Uterus (tissue), 2 donors: ENCODE measurements at regions not wholly inside any gene's neighbourhood (a gene's known extent, or its start where the extent isn't known, plus 50 kb on each side); places are given as distances from the start of the nearest gene placed in this dataset.

Source experiments
- POLR2A ChIP-seq, 2 donors: fragments of 450-650 bp; IDR thresholded peaks; one replicate each; pipeline ENCODE4 v1.6.1; 2016; ENCODE audit warnings: antibody characterized with exemption in 2 of 2, mild to moderate bottlenecking in 1 of 2, moderate library complexity in 1 of 2
- TF ChIP-seq, protein P1 (sequence below), 4 experiments: fragments of 200-600 bp in 2 of 4; fragments of 450-650 bp in 2 of 4; sonication (generic) in 2 of 4; IDR thresholded peaks; one replicate each; pipeline ENCODE4 v1.5.1; 2016 to 2019; ENCODE audit warnings: antibody characterized with exemption in 4 of 4, mild to moderate bottlenecking in 2 of 4, moderate library complexity in 1 of 4

DNA sequence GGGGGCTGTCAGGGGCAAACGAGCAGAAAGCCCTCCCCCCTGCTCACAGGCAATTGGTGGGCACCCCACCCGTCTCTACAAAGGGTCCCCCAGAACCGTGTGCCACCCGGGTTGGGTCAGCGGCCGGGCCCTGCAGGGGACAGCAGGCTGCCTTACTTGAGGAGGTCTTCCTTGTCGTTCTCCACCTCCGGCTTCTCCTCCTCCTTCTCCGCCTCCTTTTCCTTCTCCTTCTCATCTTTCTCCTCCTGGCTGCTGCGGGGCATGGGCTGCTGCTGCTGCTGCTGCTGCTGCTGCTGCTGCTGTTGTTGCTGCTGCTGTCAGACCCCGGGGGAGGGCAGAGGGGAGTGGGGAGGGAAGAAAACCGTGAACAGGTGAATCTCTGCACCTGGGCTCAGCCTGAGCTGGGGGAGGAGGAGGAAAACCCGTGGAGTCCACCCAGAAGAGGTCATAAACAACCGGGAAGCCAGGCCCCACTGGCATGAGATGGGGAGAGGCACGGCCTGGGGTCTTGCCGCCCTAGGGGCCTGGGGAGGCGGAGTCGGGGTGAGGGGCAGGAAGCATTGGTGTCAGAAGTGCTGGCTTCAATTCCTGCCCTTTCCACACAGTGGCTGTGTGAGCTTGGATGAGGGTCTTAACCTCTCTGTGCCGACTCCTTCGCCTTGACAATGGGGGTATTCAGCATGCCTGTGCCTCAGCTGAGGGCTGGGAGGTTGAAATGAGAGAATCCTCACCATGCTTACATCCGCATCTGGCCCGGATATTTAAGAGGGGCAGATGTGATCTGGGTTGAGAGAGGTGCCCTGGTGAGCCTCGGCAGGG, 107.6 kb downstream of the RFLNA start:
- TF ChIP-seq POLR2A (IDR thresholded peaks at IDR 0.05) = no peak
- TF ChIP-seq, protein P1, sequence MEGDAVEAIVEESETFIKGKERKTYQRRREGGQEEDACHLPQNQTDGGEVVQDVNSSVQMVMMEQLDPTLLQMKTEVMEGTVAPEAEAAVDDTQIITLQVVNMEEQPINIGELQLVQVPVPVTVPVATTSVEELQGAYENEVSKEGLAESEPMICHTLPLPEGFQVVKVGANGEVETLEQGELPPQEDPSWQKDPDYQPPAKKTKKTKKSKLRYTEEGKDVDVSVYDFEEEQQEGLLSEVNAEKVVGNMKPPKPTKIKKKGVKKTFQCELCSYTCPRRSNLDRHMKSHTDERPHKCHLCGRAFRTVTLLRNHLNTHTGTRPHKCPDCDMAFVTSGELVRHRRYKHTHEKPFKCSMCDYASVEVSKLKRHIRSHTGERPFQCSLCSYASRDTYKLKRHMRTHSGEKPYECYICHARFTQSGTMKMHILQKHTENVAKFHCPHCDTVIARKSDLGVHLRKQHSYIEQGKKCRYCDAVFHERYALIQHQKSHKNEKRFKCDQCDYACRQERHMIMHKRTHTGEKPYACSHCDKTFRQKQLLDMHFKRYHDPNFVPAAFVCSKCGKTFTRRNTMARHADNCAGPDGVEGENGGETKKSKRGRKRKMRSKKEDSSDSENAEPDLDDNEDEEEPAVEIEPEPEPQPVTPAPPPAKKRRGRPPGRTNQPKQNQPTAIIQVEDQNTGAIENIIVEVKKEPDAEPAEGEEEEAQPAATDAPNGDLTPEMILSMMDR (IDR thresholded peaks at IDR 0.05) = no peak
